ENCODE measurements at regions not wholly inside any gene's neighbourhood (a gene's known extent, or its start where the extent isn't known, plus 50 kb on each side); places are given as distances from the start of the nearest gene placed in this dataset.

GRCh38 chr16:85246473-85246872 lies 134.2 kb upstream of the CIBAR2 start:
- no peak for TF ChIP-seq REST (IDR thresholded peaks at IDR 0.05; ENCODE audit: insufficient read depth in 1 of 2, low read depth in 2 of 2, low read length in 2 of 2)
- TF ChIP-seq SIN3A (IDR thresholded peaks at IDR 0.05; ENCODE audit: borderline replicate concordance, insufficient read depth, low read length) = no peak
- TF ChIP-seq POLR2AphosphoS5 (IDR thresholded peaks at IDR 0.05; ENCODE audit: low read depth, low read length) = no peak
